ES-I3 (cell line): ENCODE measurements at regions not wholly inside any gene's neighbourhood (a gene's known extent, or its start where the extent isn't known, plus 50 kb on each side); places are given as distances from the start of the nearest gene placed in this dataset.

Experiments used
- H3K36me3 ChIP-seq: 2 replicates; pipeline ENCODE4 v1.6.1; 2013; ENCODE audit warnings: mild to moderate bottlenecking, low read length, control low read depth, moderate library complexity; ENCODE audit not compliant: insufficient read depth
- H3K4me1 ChIP-seq: 2 replicates; pipeline ENCODE4 v1.6.1; 2013; ENCODE audit warnings: mild to moderate bottlenecking, control low read depth, low read length; ENCODE audit not compliant: insufficient read depth
- H3K9ac ChIP-seq: 2 replicates; pipeline ENCODE4 v1.6.1; 2013; ENCODE audit warnings: low read depth, mild to moderate bottlenecking, low read length, moderate library complexity
- H3K9me3 ChIP-seq: 2 replicates; pipeline ENCODE4 v1.6.1; 2013; ENCODE audit warnings: mild to moderate bottlenecking, low read length, moderate library complexity; ENCODE audit not compliant: control insufficient read depth, insufficient read depth

- H3K9ac ChIP-seq, result no peak overlapping the region
- H3K4me1 ChIP-seq, result no peaks in the 10 kb centered on the region
- no peaks in the 10 kb centered on the region for H3K9me3 ChIP-seq
- H3K36me3 ChIP-seq, result no peaks in the 10 kb centered on the region
These were observed 97.3 kb downstream of the NKX6-1 start for GRCh38 chr4:84401701-84402306.

GRCh38 chr4:84394386-84394785, 104.7 kb downstream of the NKX6-1 start:
- H3K9ac ChIP-seq, result no peak overlapping the region
- H3K9me3 ChIP-seq, result no peaks in the 10 kb centered on the region
- no peaks in the 10 kb centered on the region for H3K4me1 ChIP-seq
- H3K36me3 ChIP-seq, result no peaks in the 10 kb centered on the region

GRCh38 chr4:84392951-84393590, 106.0 kb downstream of the NKX6-1 start:
- Histone ChIP-seq H3K9me3 (no peaks in the 10 kb centered on the region), H3K36me3 (no peaks in the 10 kb centered on the region), H3K4me1 (no peaks in the 10 kb centered on the region), H3K9ac (no peak overlapping the region)

- H3K36me3 ChIP-seq, result no peaks in the 10 kb centered on the region
- no peaks in the 10 kb centered on the region for H3K9me3 ChIP-seq
- no peak overlapping the region for H3K9ac ChIP-seq
- peaks cover 11% of the 10 kb centered on the region; the same call in 1 of the 2 replicates for H3K4me1 ChIP-seq
These were observed 109.7 kb downstream of the NKX6-1 start for GRCh38 chr4:84389406-84389805.

- no peaks in the 10 kb centered on the region for H3K36me3 ChIP-seq
- peaks cover 14% of the 10 kb centered on the region for H3K4me1 ChIP-seq
- no peaks in the 10 kb centered on the region for H3K9me3 ChIP-seq
- no peak overlapping the region for H3K9ac ChIP-seq
These were observed 113.9 kb downstream of the NKX6-1 start for GRCh38 chr4:84385203-84385602.

- peaks cover 18% of the 10 kb centered on the region for H3K4me1 ChIP-seq
- no peak overlapping the region for H3K9ac ChIP-seq
- H3K36me3 ChIP-seq, result no peaks in the 10 kb centered on the region
- no peaks in the 10 kb centered on the region for H3K9me3 ChIP-seq
These were observed 114.3 kb downstream of the NKX6-1 start for GRCh38 chr4:84384801-84385200.

GRCh38 chr4:84381759-84382158, 117.3 kb downstream of the NKX6-1 start:
- peaks cover 25% of the 10 kb centered on the region for H3K4me1 ChIP-seq
- H3K36me3 ChIP-seq, result no peaks in the 10 kb centered on the region
- H3K9me3 ChIP-seq, result no peaks in the 10 kb centered on the region
- H3K9ac ChIP-seq, result no peak overlapping the region

- Histone ChIP-seq H3K9me3 (no peaks in the 10 kb centered on the region), H3K4me1 (peaks cover 19% of the 10 kb centered on the region), H3K36me3 (no peaks in the 10 kb centered on the region), H3K9ac (no peak overlapping the region)
These were observed 119.0 kb downstream of the NKX6-1 start for GRCh38 chr4:84379917-84380641.

GRCh38 chr4:84378983-84379382, 120.1 kb downstream of the NKX6-1 start:
- H3K9me3 ChIP-seq, result no peaks in the 10 kb centered on the region
- no peak overlapping the region; the same call in 1 of the 2 replicates for H3K9ac ChIP-seq
- H3K36me3 ChIP-seq, result no peaks in the 10 kb centered on the region
- H3K4me1 ChIP-seq, result peaks cover 14% of the 10 kb centered on the region

- Histone ChIP-seq H3K36me3 (no peaks in the 10 kb centered on the region), H3K9me3 (no peaks in the 10 kb centered on the region), H3K4me1 (peaks cover 14% of the 10 kb centered on the region), H3K9ac (no peak overlapping the region; the same call in 1 of the 2 replicates)
These were observed 120.7 kb downstream of the NKX6-1 start for GRCh38 chr4:84378356-84378755.

GRCh38 chr4:84366907-84367306, 132.2 kb downstream of the NKX6-1 start:
- no peaks in the 10 kb centered on the region for H3K4me1 ChIP-seq
- no peaks in the 10 kb centered on the region for H3K36me3 ChIP-seq
- H3K9ac ChIP-seq, result no peak overlapping the region
- no peaks in the 10 kb centered on the region for H3K9me3 ChIP-seq

GRCh38 chr4:84366161-84366560, 132.9 kb downstream of the NKX6-1 start:
- no peaks in the 10 kb centered on the region for H3K4me1 ChIP-seq
- H3K9ac ChIP-seq, result no peak overlapping the region
- no peaks in the 10 kb centered on the region for H3K9me3 ChIP-seq
- H3K36me3 ChIP-seq, result no peaks in the 10 kb centered on the region

GRCh38 chr4:84362896-84363655, 136.0 kb downstream of the NKX6-1 start:
- H3K9me3 ChIP-seq, result no peaks in the 10 kb centered on the region
- H3K4me1 ChIP-seq, result no peaks in the 10 kb centered on the region
- no peaks in the 10 kb centered on the region for H3K36me3 ChIP-seq
- H3K9ac ChIP-seq, result no peak overlapping the region

GRCh38 chr4:84342161-84342560, 156.9 kb downstream of the NKX6-1 start:
- no peaks in the 10 kb centered on the region for H3K36me3 ChIP-seq
- H3K4me1 ChIP-seq, result no peaks in the 10 kb centered on the region
- H3K9ac ChIP-seq, result no peak overlapping the region
- H3K9me3 ChIP-seq, result peaks cover 17% of the 10 kb centered on the region
